ENCODE measurements at regions not wholly inside any gene's neighbourhood (a gene's known extent, or its start where the extent isn't known, plus 50 kb on each side); places are given as distances from the start of the nearest gene placed in this dataset.
A peak's percentile ranks its signal among the peaks of the same experiment; 100 is the strongest.

DNA sequence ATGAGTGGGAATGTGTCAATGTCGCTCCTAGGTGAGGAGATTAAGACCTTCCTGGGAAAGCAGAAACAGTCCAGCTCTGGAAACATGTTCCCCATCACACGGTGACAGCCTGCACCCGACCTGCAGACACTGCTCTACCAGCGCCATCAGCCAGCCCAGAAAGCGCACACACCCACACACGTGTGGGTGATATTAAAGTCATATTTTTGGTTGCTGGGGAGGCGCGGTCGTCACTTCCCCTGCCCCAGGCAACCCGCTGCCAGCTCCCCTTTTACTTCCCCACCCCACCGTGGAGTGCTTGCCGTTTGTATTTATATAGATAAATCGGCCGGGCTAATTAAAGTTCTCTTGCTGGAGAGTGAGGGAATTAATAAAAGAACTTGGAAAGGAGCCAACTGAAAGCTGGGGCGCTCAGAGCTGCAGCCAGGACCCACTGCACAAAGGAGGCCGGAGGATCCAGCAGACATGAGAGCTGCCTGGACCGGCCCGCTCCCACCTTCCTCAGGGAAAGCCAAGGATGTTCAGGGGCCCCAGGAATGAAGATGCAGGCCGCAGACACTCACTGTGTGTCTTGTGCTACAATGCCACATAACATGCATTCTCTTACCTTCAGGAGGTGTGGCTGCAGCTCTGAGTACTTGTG lies 145.2 kb upstream of the UNC5B start:
- TF ChIP-seq EZH2 (IDR thresholded peaks at IDR 0.05; ENCODE audit: insufficient read depth, poor library complexity, severe bottlenecking) (no peak), EZH2phosphoT487 (IDR thresholded peaks at IDR 0.05; ENCODE audit: insufficient read depth, low read depth) (no peak)
- no peak overlapping the region for H3K27ac ChIP-seq
- H3F3A ChIP-seq (ENCODE audit: insufficient read depth) = no peaks in the 10 kb centered on the region
- no peaks in the 10 kb centered on the region for H3K9me2 ChIP-seq (ENCODE audit: insufficient read depth)
- no peaks in the 10 kb centered on the region for H3K4me1 ChIP-seq (ENCODE audit: insufficient read depth)
- no peak overlapping the region for H3K4me2 ChIP-seq (ENCODE audit: unreplicated experiment)
- no peak overlapping the region for H3K4me3 ChIP-seq
- H3K27me3 ChIP-seq (replicated peaks; ENCODE audit: insufficient read depth) = peaks cover 18% of the 10 kb centered on the region; the same call in 1 of the 2 replicates
- no peak overlapping the region for H2AFZ ChIP-seq
- DNase-seq = no peak
- no peak overlapping the region for H3K9ac ChIP-seq
- no peaks in the 10 kb centered on the region for H3K9me3 ChIP-seq (ENCODE audit: low read depth)
- 76 to 81% methylated on average over 19 of the region's 19 CpGs for WGBS, 2 experiments (ENCODE audit: low coverage in 1 of 2, low lambda C conversion rate in 2 of 2, missing lambda C conversion rate in 2 of 2)
- no peaks in the 10 kb centered on the region for H3K36me3 ChIP-seq (ENCODE audit: low read depth)
- no peaks in the 10 kb centered on the region for H3K79me2 ChIP-seq (ENCODE audit: insufficient read depth)
- in situ Hi-C loops (cut with MboI) = no loop called here
- no peaks in the 10 kb centered on the region for H4K20me1 ChIP-seq (ENCODE audit: insufficient read depth)

DNA sequence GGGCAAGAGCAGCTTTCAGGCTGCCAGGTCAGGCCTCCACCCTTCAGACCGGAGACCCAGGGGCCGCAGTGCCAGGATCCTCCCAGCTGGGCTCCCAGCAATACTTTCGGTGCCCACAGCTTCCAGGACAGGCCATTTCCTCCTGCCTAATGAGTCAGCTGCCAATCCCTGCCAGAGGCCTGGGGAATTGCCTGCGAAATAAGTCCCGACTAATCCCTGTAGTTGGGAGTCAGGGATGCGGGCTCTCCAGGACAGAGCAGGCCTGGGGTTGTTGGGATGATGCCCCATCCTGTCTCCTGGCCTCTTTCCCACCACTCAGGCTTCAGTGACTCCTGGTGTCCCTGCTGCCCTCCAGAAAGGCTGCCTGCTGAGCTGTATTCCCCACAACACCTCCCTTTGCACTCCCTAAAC lies 143.5 kb upstream of the UNC5B start:
- H3K79me2 ChIP-seq (ENCODE audit: insufficient read depth) = no peaks in the 10 kb centered on the region
- peak overlapping the region; percentile 10; the same call in 1 of the 2 replicates for H2AFZ ChIP-seq
- no peaks in the 10 kb centered on the region for H3K4me1 ChIP-seq (ENCODE audit: insufficient read depth)
- no peaks in the 10 kb centered on the region for H3K9me3 ChIP-seq (ENCODE audit: low read depth)
- H3K27ac ChIP-seq = no peak overlapping the region
- H3K9ac ChIP-seq = no peak overlapping the region
- H3K4me3 ChIP-seq = no peak overlapping the region
- no peak for TF ChIP-seq EZH2phosphoT487 (IDR thresholded peaks at IDR 0.05; ENCODE audit: insufficient read depth, low read depth)
- no peak for TF ChIP-seq EZH2 (IDR thresholded peaks at IDR 0.05; ENCODE audit: insufficient read depth, poor library complexity, severe bottlenecking)
- 25% methylated on average over 6 of the region's 6 CpGs for WGBS, 2 experiments (ENCODE audit: low coverage in 1 of 2, low lambda C conversion rate in 2 of 2, missing lambda C conversion rate in 2 of 2)
- peak; percentile 70 for DNase-seq
- in situ Hi-C loops (cut with MboI) = no loop called here
- no peaks in the 10 kb centered on the region for H3F3A ChIP-seq (ENCODE audit: insufficient read depth)
- no peaks in the 10 kb centered on the region for H3K9me2 ChIP-seq (ENCODE audit: insufficient read depth)
- peaks cover 6% of the 10 kb centered on the region; the same call in 1 of the 2 replicates for H3K27me3 ChIP-seq (replicated peaks; ENCODE audit: insufficient read depth)
- H4K20me1 ChIP-seq (ENCODE audit: insufficient read depth) = no peaks in the 10 kb centered on the region
- no peaks in the 10 kb centered on the region for H3K36me3 ChIP-seq (ENCODE audit: low read depth)
- no peak overlapping the region for H3K4me2 ChIP-seq (ENCODE audit: unreplicated experiment)

DNA sequence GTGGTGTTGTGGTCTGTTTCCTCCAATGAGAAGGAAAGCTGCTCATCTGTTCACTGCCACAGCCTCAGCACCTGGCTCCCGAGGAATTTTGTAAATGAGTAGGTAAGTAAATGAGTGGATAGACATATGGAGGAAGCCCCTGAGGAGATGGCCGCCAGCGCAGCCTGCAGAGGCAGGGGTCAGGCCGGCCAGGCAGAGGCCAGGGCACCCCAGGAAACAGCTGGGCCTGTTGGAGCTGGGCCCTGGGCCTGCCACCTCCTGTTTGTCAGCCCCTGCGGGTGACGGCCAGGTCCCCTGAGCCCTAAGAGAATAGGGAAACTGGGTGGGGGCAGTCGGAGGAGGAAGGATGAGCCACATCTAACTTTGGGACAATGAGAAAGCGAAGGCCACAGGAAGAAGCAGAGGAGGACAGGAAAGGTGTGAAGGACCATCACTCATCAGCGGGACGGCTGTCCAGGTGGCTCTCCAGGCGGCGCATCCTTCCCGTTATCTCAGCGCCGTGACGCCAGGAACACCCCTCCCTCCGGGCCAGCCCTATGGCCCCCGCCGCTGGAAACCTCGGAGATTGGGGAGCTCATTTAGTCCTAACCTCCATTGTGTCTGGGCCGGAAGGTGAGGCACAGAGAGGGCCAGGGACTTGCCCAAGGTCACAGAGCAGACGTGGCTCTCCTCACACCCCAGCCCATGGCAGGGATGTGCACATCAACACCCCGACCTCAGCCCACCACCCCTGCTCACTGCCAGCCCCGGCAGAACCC lies 142.3 kb upstream of the UNC5B start:
- Histone ChIP-seq H3K9me2 (ENCODE audit: insufficient read depth) (no peaks in the 10 kb centered on the region), H3F3A (ENCODE audit: insufficient read depth) (no peaks in the 10 kb centered on the region), H3K4me1 (ENCODE audit: insufficient read depth) (no peaks in the 10 kb centered on the region), H3K9ac (no peak overlapping the region), H3K36me3 (ENCODE audit: low read depth) (no peaks in the 10 kb centered on the region), H3K27me3 (replicated peaks; ENCODE audit: insufficient read depth) (peaks cover 13% of the 10 kb centered on the region), H3K79me2 (ENCODE audit: insufficient read depth) (no peaks in the 10 kb centered on the region), H3K4me3 (no peak overlapping the region), H2AFZ (no peak overlapping the region), H4K20me1 (ENCODE audit: insufficient read depth) (no peaks in the 10 kb centered on the region), H3K9me3 (ENCODE audit: low read depth) (no peaks in the 10 kb centered on the region), H3K4me2 (ENCODE audit: unreplicated experiment) (no peak overlapping the region), H3K27ac (no peak overlapping the region)
- DNase-seq = no peak
- 76 to 77% methylated on average over 18 to 24 of the region's 24 CpGs for WGBS, 2 experiments (ENCODE audit: low coverage in 1 of 2, low lambda C conversion rate in 2 of 2, missing lambda C conversion rate in 2 of 2)
- TF ChIP-seq EZH2 (IDR thresholded peaks at IDR 0.05; ENCODE audit: insufficient read depth, poor library complexity, severe bottlenecking) (no peak), EZH2phosphoT487 (IDR thresholded peaks at IDR 0.05; ENCODE audit: insufficient read depth, low read depth) (no peak)
- in situ Hi-C loops (cut with MboI) = no loop called here

DNA sequence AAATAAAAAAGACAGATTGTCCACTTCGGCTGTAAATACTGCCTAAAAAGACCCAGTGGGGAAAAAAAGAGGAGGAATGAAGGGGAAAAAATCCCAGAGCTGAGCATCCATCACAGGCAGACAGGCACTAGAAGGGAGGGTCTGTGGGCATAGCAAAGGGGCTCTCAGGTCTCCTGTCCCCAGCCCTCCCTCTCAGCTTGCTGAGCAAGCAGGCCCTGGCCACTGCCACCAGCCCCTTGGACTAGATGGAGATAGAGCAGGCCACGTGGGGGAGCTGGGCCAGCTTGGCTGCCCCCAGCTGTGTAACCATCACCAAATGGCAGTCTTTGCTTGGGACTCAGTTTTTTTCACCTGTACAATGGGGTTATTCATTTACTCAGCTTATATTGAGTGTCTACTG lies 141.6 kb upstream of the UNC5B start:
- no peaks in the 10 kb centered on the region for H3K79me2 ChIP-seq (ENCODE audit: insufficient read depth)
- H3K27me3 ChIP-seq (replicated peaks; ENCODE audit: insufficient read depth) = peaks cover 19% of the 10 kb centered on the region
- no peaks in the 10 kb centered on the region for H4K20me1 ChIP-seq (ENCODE audit: insufficient read depth)
- no peaks in the 10 kb centered on the region for H3K4me1 ChIP-seq (ENCODE audit: insufficient read depth)
- no peaks in the 10 kb centered on the region for H3F3A ChIP-seq (ENCODE audit: insufficient read depth)
- H3K4me2 ChIP-seq (ENCODE audit: unreplicated experiment) = no peak overlapping the region
- H3K27ac ChIP-seq = no peak overlapping the region
- H3K36me3 ChIP-seq (ENCODE audit: low read depth) = no peaks in the 10 kb centered on the region
- no peaks in the 10 kb centered on the region for H3K9me2 ChIP-seq (ENCODE audit: insufficient read depth)
- H3K4me3 ChIP-seq = no peak overlapping the region
- in situ Hi-C loops (cut with MboI) = no loop called here
- DNase-seq = no peak
- no peak overlapping the region for H2AFZ ChIP-seq
- TF ChIP-seq EZH2 (IDR thresholded peaks at IDR 0.05; ENCODE audit: insufficient read depth, poor library complexity, severe bottlenecking) (no peak), EZH2phosphoT487 (IDR thresholded peaks at IDR 0.05; ENCODE audit: insufficient read depth, low read depth) (no peak)
- H3K9me3 ChIP-seq (ENCODE audit: low read depth) = no peaks in the 10 kb centered on the region
- no peak overlapping the region for H3K9ac ChIP-seq
- WGBS, 2 experiments (ENCODE audit: low coverage in 1 of 2, low lambda C conversion rate in 2 of 2, missing lambda C conversion rate in 2 of 2) = 16 to 21% methylated on average over 2 of the region's 2 CpGs
